Heart left ventricle (tissue), 13 donors: ENCODE measurements at regions not wholly inside any gene's neighbourhood (a gene's known extent, or its start where the extent isn't known, plus 50 kb on each side); places are given as distances from the start of the nearest gene placed in this dataset.

Experiments used
- CTCF ChIP-seq, 12 donors: fragments of 200-600 bp; sonication (generic) in 4 of 12; IDR thresholded peaks; one replicate each; pipeline versions ENCODE4 v1.5.0 to v1.8.0; 2018 to 2022; ENCODE audit warnings: antibody characterized with exemption in 12 of 12, mild to moderate bottlenecking in 5 of 12
- POLR2A ChIP-seq, 2 donors: fragments of 450-650 bp; IDR thresholded peaks; one replicate each; pipeline ENCODE4 v1.6.1; 2017; ENCODE audit warnings: antibody characterized with exemption in 2 of 2, mild to moderate bottlenecking in 2 of 2, moderate library complexity in 2 of 2
- donor health status: ischemic (EF 13 %, LVEDD 7.1; RV severe dilation, severe dysfunction).
- donor health status: DM: no; HTN: yes; CAD: no.
- donor health status: DM: no; HTN: no; CAD: no.
- donor health status: ischemic (EF 25% LVEDD 6.9; RV normal size, moderate dysfunction).
- donor health status: ischemic (EF 25% LVEDD 5.7; RV mildly dilated, moderate dysfunction).
- donor health status: ischemic (EF 35%, LVEDD 5.7; RV mildly dilated, moderate dysfunction).
- donor health status: nonischemic (EF 11% LVEDD 7.7; RV severe dilation, severe dysfunction).
- donor health status: DM: yes; HTN: yes; CAD: no.
- donor health status: PGD.
- donor health status: ischemic (EF 29% LVEDD 5.4; RV normal size, mild dysfunction).
- donor health status: nonischemic (EF 23%, LVEDD 6.1; RV moderate dilation, normal function).

DNA sequence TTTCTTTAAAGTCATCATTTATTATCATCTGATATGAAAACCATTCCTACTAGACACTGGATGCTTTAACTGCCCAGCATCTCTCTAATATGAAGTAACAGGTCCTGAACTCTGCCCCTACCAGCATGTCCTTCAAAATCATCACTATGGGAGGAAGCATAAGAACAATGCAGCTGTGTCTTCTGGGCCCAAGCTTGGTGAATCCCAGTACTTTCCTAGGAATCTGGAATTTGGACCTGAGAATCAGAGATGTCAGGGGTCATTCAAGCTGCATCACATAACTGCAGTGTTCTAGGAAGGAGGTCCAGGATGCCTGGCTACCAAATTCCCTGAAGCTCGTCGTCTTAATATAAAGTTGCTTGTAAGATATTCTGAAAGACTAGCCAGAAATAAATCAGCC, 182.7 kb downstream of the AHR start:
- TF ChIP-seq CTCF (IDR thresholded peaks at IDR 0.05) (no peak), POLR2A (IDR thresholded peaks at IDR 0.05) (no peak)
